Cardiac fibroblast (primary cell): ENCODE measurements at regions not wholly inside any gene's neighbourhood (a gene's known extent, or its start where the extent isn't known, plus 50 kb on each side); places are given as distances from the start of the nearest gene placed in this dataset.

Source experiments
- DNase-seq, 2 donors: peaks; one replicate each; pipeline versions ENCODE4 v3.0.0 to v3.0.0-alpha.2; 2010; ENCODE audit warnings: low read depth in 2 of 2
- H3K4me3 ChIP-seq, 2 donors: replicated peaks in 1 of 2; 1 replicate in 1 of 2; 2 replicates in 1 of 2; pipeline ENCODE4 v1.5.1; 2011; ENCODE audit warnings: low read depth in 2 of 2, low read length in 2 of 2, mild to moderate bottlenecking in 2 of 2, moderate library complexity in 1 of 2
- TF ChIP-seq, protein P1 (sequence below): IDR thresholded peaks from one replicate; pipeline ENCODE4 v1.5.1; 2011; ENCODE audit warnings: low read depth, mild to moderate bottlenecking, low read length, inconsistent platforms

DNA sequence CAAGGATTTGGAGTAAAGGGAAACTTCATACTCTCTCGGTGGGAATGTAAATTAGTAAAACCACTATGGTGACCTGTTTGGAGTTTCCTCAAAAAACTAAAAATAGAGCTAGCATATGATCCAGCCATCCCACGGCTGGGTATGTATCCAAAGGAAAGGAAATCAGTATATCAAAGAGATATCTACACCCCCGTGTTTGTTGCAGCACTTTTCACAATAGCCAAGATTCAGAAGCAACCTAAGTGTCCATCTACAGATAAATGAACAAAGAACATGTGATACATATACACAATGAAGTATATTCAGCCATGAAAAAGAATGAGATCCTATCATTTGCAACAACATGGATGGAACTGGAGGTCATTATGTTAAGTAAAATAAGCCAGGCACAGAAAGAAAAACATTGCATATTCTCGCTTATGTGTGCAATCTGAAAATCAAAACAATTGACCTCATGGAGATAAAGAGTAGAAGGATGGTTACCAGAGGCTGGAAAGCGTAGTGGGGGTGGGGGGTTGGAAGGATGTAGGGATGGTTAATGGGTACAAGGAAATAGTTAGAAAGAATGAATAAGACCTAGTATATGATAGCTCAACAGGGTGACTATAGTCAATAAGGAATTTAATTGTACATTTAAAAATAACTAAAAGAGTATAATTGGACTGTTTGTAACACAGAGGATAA lies 468.0 kb downstream of the BCAT1 start:
- DNase-seq = no peak
- no peak overlapping the region for H3K4me3 ChIP-seq
- TF ChIP-seq, protein P1, sequence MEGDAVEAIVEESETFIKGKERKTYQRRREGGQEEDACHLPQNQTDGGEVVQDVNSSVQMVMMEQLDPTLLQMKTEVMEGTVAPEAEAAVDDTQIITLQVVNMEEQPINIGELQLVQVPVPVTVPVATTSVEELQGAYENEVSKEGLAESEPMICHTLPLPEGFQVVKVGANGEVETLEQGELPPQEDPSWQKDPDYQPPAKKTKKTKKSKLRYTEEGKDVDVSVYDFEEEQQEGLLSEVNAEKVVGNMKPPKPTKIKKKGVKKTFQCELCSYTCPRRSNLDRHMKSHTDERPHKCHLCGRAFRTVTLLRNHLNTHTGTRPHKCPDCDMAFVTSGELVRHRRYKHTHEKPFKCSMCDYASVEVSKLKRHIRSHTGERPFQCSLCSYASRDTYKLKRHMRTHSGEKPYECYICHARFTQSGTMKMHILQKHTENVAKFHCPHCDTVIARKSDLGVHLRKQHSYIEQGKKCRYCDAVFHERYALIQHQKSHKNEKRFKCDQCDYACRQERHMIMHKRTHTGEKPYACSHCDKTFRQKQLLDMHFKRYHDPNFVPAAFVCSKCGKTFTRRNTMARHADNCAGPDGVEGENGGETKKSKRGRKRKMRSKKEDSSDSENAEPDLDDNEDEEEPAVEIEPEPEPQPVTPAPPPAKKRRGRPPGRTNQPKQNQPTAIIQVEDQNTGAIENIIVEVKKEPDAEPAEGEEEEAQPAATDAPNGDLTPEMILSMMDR = no peak

DNA sequence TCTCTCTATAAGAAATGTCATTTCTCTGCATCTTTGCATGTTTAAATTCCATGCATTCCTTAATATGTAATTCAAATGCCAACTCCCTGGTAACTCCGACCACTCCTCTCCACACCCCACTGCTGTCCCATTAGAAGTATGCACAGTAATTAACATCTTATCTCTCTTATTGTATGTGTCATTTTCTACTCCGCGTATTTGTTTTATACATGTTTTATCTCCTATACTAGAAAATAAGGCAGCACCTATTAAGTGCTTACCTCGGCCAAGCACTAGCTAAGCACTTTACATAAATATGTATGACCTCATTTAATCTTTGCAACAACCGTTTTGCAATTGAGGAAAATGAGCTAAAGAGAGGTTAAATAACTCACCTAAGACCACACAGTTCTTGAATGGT lies 469.8 kb downstream of the BCAT1 start:
- TF ChIP-seq, protein P1 = no peak
- peak in 1 of 2 donors; percentile 36 for DNase-seq
- no peak overlapping the region for H3K4me3 ChIP-seq

DNA sequence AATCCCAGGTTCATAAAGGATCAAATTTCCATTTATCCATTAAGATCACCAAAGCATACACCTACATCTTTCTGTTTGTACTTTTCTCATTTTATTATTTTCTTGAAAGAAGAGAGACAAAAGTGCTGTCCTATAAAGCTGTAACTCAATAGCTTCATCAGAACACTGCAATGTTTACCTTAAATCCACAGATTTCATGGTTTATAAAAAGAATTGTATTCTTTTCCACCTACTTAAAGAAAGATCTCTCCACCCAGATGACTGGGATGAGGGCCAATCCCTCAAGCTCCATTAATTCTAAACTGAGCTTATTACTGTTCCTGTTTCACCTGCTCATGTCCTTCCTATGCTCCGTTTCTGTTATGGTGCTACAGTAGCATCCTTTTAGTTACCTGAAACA lies 470.6 kb downstream of the BCAT1 start:
- DNase-seq = no peak
- TF ChIP-seq, protein P1 = no peak
- H3K4me3 ChIP-seq = no peak overlapping the region

DNA sequence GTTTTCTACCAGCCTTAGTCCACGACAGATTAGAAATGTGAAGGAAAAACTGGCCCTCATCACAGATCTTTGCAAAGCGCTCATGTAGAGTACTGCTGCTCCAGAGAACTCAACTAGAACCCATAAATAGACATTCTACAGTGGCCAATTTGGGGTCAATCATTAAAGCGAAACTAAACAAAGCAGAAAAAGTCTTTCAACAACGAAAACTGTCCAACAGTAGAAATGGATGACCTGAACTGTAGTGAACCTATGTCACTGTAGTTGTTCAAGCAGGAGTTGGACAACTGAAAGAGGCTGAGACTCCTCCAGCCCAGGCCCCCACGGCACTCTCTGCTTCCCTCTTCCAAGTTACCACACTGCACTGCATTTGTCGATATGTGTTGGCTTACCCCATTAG lies 472.6 kb downstream of the BCAT1 start:
- H3K4me3 ChIP-seq = no peak overlapping the region
- TF ChIP-seq, protein P1 = no peak
- DNase-seq = no peak

DNA sequence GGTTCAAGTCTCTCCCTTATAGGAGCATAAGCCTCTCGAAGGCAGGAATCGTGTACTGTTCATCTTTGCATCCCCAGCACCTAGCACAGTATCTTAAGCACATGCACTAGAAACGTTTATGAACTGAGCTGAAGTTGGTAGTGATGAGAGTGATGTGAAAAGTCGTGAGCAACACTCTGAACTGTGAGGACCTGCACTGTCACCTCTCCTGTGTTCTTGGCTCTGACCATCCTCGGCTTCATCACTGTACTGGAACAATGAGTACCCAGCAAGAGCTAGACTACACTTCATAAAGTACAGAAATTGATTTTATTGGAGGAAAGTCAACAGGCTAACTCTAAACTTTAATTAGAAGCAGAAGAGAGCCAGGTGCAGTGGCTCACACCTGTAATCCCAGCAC lies 473.6 kb downstream of the BCAT1 start:
- TF ChIP-seq, protein P1 = no peak
- no peak overlapping the region for H3K4me3 ChIP-seq
- no peak for DNase-seq

DNA sequence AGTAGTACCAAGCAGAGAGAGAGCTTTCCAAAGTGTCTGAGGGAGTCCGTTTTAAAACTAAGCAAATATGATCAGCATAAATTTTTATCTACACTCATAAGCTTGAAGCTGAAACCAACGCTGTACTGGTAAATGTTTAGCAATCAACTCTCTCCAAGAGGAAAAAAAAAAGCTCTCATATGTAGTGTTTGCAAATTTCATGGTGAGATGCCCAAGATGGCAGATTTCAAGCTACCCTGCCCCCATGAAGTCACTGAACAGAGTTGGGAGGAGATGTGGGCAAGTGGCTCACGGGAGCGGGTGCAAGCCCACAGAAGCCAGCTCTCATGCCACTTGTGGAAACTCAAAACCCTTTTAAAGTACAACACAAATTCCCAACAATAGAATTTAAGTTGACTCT lies 475.8 kb downstream of the BCAT1 start:
- TF ChIP-seq, protein P1 = no peak
- no peak for DNase-seq
- no peak overlapping the region for H3K4me3 ChIP-seq

DNA sequence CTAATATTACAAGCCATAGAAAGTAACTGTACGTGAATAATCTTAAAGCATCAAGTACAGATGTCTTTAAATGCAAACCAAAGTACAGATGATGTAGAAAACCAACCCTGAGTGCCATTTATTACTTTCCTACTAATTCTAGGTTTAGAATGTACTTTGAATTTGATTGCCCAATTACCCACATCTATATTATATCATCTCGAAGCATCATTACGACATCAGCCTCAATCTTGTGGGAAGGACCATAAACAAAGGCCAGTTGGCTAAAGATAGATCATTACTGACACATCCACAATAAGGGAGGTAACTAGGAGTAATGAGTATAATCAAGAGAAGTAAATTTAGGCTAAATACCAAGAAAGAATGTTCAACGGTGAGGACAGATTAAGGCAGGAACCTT lies 478.9 kb downstream of the BCAT1 start:
- TF ChIP-seq, protein P1 = no peak
- DNase-seq = peak in 1 of 2 donors; percentile 54
- no peak overlapping the region for H3K4me3 ChIP-seq
